ENCODE measurements at regions not wholly inside any gene's neighbourhood (a gene's known extent, or its start where the extent isn't known, plus 50 kb on each side); places are given as distances from the start of the nearest gene placed in this dataset.

GRCh38 chr10:124245806-124246440 lies 152.5 kb upstream of the CHST15 start:
- Histone ChIP-seq H3K4me2 (ENCODE audit: control insufficient read depth, extremely low read depth, insufficient read depth, low read depth, low read length) (no peak overlapping the region), H3K27me3 (ENCODE audit: control insufficient read depth, extremely low read depth, insufficient read depth, low read length) (peaks cover 9% of the 10 kb centered on the region), H3K9me3 (ENCODE audit: control insufficient read depth, low read depth, low read length) (no peaks in the 10 kb centered on the region), H3K36me3 (ENCODE audit: control insufficient read depth in 2 of 2, extremely low read depth in 1 of 2, insufficient read depth in 2 of 2, low read length in 2 of 2) (no peaks in the 10 kb centered on the region), H3K9ac (ENCODE audit: control insufficient read depth, extremely low read depth, insufficient read depth, low read length) (no peak overlapping the region), H3K4me1 (ENCODE audit: control insufficient read depth, extremely low read depth, insufficient read depth, low read length) (no peaks in the 10 kb centered on the region), H3K4me3 (ENCODE audit: control insufficient read depth in 2 of 3, extremely low read depth in 1 of 3, insufficient read depth in 2 of 3, low read depth in 1 of 3, low read length in 3 of 3) (no peak overlapping the region), H3K9me1 (ENCODE audit: control insufficient read depth, extremely low read depth, insufficient read depth, low read length) (no peaks in the 10 kb centered on the region), H3K27ac (ENCODE audit: control insufficient read depth, insufficient read depth, low read length) (no peak overlapping the region), H4K20me1 (ENCODE audit: control insufficient read depth, extremely low read depth, insufficient read depth, low read length) (no peaks in the 10 kb centered on the region), H2AFZ (ENCODE audit: control insufficient read depth, low read length) (no peak overlapping the region), H3K79me2 (ENCODE audit: control insufficient read depth, insufficient read depth, low read length) (no peaks in the 10 kb centered on the region)
- no peak for DNase-seq (ENCODE audit: low read depth, low spot score)
- FAIRE-seq, result no peak
- TF ChIP-seq EZH2 (IDR thresholded peaks at IDR 0.05; ENCODE audit: low read length) (no peak), CTCF (optimal IDR thresholded peaks at IDR 0.05 in 1 of 3, IDR thresholded peaks at IDR 0.05 in 1 of 3, conservative IDR thresholded peaks at IDR 0.05 in 1 of 3; ENCODE audit: extremely low read depth in 1 of 3, insufficient read depth in 2 of 3, low read length in 3 of 3) (no peak)
- dilution Hi-C loops (cut with MboI; ENCODE audit: extremely low pct_ligation_motif_present, low sequenced_read_pairs), result no loop called here

GRCh38 chr10:124245191-124245590 lies 151.8 kb upstream of the CHST15 start:
- Histone ChIP-seq H2AFZ (ENCODE audit: control insufficient read depth, low read length) (no peak overlapping the region), H3K4me1 (ENCODE audit: control insufficient read depth, extremely low read depth, insufficient read depth, low read length) (no peaks in the 10 kb centered on the region), H3K9me1 (ENCODE audit: control insufficient read depth, extremely low read depth, insufficient read depth, low read length) (no peaks in the 10 kb centered on the region), H3K9ac (ENCODE audit: control insufficient read depth, extremely low read depth, insufficient read depth, low read length) (no peak overlapping the region), H3K9me3 (ENCODE audit: control insufficient read depth, low read depth, low read length) (no peaks in the 10 kb centered on the region), H3K27me3 (ENCODE audit: control insufficient read depth, extremely low read depth, insufficient read depth, low read length) (peaks cover 8% of the 10 kb centered on the region), H3K36me3 (ENCODE audit: control insufficient read depth in 2 of 2, extremely low read depth in 1 of 2, insufficient read depth in 2 of 2, low read length in 2 of 2) (no peaks in the 10 kb centered on the region), H3K27ac (ENCODE audit: control insufficient read depth, insufficient read depth, low read length) (no peak overlapping the region), H3K4me3 (ENCODE audit: control insufficient read depth in 2 of 3, extremely low read depth in 1 of 3, insufficient read depth in 2 of 3, low read depth in 1 of 3, low read length in 3 of 3) (no peak overlapping the region), H3K4me2 (ENCODE audit: control insufficient read depth, extremely low read depth, insufficient read depth, low read depth, low read length) (no peak overlapping the region), H3K79me2 (ENCODE audit: control insufficient read depth, insufficient read depth, low read length) (no peaks in the 10 kb centered on the region), H4K20me1 (ENCODE audit: control insufficient read depth, extremely low read depth, insufficient read depth, low read length) (no peaks in the 10 kb centered on the region)
- TF ChIP-seq CTCF (optimal IDR thresholded peaks at IDR 0.05 in 1 of 3, IDR thresholded peaks at IDR 0.05 in 1 of 3, conservative IDR thresholded peaks at IDR 0.05 in 1 of 3; ENCODE audit: extremely low read depth in 1 of 3, insufficient read depth in 2 of 3, low read length in 3 of 3) (no peak), EZH2 (IDR thresholded peaks at IDR 0.05; ENCODE audit: low read length) (no peak)
- dilution Hi-C loops (cut with MboI; ENCODE audit: extremely low pct_ligation_motif_present, low sequenced_read_pairs), result no loop called here
- DNase-seq (ENCODE audit: low read depth, low spot score) (no peak), FAIRE-seq (no peak)
